GM21717 (cell line): ENCODE measurements at regions not wholly inside any gene's neighbourhood (a gene's known extent, or its start where the extent isn't known, plus 50 kb on each side); places are given as distances from the start of the nearest gene placed in this dataset.
A peak's percentile ranks its signal among the peaks of the same experiment; 100 is the strongest.

Experiments
- ATAC-seq: cut with Tn5 transposase; IDR thresholded peaks from one replicate; pipeline ENCODE4 v1.9.1; 2021; ENCODE audit warnings: mild to moderate bottlenecking, moderate library complexity; ENCODE audit not compliant: unreplicated experiment

DNA sequence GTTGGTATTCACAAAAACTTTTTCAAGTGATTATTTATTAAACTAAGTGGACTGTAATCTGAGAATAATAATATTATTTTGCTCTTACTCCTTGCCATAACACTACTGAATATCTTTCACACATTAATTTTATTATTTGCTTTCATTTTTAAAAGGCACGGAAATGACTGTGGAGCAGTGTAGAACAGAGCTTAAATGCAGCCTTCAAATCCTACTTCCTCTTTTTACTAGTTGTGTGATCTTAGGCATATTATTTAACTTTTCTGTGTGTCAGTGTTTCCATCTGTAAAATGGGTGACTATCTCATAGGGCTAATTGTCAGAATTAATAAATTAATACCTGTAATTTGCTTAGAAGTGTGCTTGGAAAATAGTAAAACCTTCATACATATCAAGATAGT lies 55.5 kb upstream of the SLC8A1 start:
- ATAC-seq, result peak; percentile 91

DNA sequence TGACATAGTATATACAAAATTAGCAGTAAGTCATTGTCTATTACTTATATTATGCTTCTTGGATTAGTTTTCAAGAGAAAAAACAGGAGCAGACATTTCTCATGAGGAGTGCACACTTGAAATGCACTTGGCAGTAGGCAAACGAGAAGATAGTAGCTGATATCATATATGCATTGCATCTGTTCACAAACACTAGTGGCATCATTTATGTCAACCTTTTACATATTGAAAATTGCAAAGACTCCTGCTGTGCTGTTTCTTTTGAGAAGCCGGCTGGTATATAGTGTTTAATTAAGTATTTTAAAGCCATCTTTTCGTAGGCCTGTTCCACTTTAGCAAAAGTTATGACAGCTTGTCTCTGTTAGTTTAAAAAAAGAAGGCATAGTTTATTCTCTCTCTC lies 58.4 kb upstream of the SLC8A1 start:
- no peak for ATAC-seq

DNA sequence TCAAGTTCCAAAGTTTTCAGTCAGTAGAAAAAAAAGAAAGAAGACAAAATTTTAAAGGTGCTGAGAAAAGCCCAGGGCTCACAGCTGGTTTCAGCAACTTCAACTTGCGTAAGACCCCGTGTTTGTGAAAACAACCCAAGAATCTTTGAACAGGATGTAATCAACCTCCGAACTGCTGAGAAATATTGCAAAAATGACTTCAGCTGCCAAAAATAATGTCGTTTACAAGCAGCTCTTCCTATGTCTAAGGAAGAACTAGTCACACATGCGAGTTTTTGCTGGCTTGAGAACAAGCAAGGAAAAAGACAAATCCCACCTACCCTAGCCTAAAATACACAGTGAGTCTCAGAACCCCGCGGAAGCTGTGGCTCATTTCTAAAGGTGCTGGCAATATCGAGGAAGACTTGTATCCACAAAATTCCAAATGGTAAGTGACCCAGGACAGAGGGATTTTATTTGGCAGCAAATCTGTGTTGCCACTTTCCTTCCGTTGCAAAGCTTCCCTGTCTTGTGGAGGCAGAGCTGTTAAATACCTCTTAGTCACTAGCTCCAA lies 59.8 kb upstream of the SLC8A1 start:
- no peak for ATAC-seq

DNA sequence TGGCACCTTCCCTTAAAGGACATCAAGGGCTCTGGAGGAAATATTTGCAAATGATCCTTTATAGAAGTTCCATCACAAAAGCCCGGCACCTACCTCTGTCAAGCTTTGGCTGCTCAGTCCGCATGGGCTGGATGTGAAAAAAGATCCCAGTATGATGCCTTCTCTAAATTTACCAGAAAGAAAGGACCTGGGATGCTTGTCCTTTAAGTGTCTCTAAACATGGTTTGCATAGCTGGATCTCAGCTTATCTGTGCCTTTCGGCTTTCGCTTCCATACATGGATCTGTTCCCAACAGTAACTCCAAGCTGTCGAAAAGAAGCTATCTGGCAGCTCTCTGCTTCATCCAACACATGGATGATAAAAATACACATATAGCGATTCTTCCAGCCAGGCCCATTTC lies 60.4 kb upstream of the SLC8A1 start:
- no peak for ATAC-seq

DNA sequence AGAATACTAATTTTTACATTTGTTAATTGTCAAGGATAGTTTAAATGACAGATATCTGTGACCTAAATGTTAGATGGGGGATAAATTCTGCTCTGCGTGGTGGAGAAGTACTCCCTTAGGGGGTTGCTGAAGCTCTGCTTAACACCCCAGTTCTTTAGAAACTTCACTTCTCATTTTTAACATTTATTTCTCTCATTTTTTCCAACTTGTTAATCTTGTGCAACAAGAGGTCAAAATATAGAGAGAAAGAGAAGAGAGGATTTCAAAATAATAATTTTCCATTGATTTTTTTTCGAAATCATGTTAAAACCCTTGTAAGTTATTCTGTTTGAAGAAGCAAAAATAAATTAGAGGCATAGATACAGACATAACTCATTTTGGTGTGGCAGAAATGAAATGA lies 61.3 kb upstream of the SLC8A1 start:
- no peak for ATAC-seq

DNA sequence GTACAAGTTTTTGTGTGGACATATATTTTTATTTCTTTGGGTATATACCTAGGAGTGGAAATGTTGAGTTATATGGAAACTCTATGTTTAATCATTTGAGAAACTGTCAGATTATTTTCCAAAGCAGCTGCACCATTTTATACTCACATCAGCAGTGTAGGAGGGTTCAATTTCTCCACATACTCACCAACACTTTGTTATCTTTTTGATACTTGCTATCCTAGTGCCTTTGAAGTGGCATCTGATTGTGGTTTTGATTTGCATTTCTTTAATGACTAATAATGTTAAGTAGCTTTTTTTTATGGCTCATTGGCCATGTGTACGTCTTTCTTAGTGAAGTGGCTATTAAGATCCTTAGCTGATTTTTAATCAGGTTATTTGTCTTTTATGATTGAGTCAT lies 64.7 kb upstream of the SLC8A1 start:
- ATAC-seq, result no peak

DNA sequence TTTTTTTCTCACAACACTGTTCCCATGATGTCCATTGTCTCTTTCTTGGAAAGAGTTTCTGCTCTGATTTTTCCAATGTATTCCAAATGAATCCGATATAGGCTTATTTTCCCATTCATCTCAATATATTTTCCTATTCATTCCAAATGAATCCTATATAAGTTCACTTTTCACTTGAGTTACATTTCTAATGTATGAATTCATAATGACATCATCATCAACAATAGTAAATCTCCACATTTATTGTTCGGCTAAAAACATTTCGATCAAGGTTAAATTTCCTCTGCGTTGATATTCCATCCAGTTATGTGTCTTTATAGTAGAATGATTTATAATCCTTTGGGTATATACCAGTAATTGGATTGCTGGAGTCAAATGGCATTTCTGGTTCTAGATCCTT lies 76.7 kb upstream of the SLC8A1 start:
- no peak for ATAC-seq

DNA sequence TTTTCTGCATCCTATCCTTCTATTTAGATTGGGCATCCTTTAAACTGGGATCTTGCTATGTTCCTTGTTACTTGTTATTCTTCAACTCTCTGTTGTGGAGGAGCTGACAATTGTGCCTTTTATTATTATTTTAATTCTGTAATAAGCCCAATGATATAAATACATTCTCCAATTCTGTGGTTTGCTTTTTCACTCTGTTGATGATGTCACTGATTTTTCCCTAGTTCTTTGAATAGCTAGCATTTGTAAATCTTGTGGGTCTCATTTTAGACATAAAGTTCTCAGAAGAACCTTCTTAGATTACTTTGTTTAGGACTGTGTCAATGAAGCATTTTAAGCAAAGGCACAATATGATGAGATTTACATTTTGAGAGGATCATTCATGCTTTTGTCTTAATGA lies 79.5 kb upstream of the SLC8A1 start:
- ATAC-seq, result no peak

DNA sequence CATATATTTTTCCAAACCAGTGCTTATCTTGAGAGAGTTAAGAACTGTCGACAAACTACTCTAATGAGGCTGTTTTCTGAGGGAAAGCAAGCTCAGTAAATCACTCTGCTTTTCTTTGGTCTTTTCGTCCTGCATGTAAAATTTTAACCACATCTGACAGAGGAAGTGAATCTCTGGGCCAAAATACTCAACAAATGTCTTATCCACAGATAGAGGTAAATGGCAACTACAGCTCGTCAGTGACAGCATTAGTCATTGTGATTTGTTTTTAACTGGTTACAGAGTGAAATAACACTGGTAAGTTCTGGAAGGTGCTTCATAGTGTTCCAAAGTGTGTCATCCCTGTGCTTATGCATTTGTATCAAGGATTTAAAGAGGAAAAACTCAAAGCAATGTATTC lies 82.6 kb upstream of the SLC8A1 start:
- no peak for ATAC-seq

DNA sequence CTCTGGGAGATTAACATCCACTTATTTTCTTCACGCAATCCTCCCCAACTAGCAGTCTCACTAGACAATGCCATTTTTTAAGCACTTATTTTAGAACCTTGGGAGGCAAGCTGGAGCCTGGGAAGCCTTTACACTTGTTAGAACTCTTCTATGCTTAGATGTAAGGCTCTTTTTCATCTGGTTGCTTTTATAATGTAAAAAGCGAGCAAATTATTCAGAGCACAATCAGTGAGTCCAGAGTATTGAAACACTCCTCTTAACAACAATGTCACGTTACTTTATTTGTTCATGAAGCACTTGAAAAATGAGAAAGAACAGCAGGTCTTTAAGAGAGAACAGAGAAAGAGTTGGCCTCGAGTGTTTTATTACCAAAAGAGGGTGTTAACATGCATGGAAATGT lies 84.1 kb upstream of the SLC8A1 start:
- ATAC-seq, result no peak

DNA sequence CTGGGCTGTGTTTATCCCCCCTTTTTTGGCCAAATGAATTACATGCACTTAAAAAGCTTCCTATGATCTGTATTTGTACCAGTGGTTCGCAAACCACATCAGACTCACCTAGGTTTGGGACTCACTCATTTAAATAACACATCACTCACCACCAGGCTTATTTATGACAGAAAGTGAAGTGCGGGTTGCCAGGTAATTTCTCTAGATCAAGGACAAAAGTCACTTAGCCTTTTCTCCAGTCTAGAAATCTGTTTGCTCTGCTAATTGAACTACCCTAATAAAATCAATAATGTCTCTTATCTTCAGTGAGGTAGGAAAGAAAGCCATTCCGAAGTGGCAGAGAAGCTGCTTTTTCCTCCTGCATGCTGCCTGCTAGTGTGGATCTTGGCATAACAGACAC lies 88.1 kb upstream of the SLC8A1 start:
- no peak for ATAC-seq

DNA sequence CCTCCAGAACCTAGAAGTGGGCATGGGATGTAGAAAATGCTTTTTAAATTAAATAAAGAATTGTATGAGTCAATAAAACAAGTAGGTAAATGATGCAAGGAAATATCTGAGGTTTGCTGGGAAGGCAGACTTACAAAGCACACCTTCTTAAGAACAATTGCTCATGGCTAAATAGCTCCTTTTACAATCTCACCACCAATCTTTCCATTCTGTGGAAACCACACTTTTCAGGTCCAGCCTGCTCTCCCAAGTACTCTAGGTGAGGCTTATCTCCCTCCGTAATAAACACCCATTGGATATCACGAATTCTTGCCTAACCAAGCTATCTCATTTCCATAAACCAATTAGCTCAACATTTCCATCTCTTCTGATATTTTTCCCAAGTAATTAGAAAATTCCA lies 91.5 kb upstream of the SLC8A1 start:
- no peak for ATAC-seq

DNA sequence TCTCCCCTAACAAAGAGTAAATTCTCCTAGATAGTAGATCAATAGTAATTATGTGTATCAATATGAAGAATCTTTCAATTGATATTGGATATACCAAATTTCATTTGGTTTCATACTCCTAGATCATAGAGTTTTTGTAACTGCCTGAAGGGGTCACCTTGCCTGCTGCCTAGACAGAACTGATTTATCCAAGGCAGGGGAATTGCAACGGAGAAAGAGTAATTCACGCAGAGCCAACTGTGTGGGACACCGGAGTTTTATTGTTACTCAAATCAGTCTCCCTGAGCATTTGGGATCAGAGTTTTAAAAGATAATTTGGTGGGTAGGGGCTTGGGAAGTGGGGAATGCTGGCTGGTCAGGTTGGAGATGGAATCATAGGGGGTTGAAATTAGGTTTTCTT lies 92.2 kb upstream of the SLC8A1 start:
- no peak for ATAC-seq

DNA sequence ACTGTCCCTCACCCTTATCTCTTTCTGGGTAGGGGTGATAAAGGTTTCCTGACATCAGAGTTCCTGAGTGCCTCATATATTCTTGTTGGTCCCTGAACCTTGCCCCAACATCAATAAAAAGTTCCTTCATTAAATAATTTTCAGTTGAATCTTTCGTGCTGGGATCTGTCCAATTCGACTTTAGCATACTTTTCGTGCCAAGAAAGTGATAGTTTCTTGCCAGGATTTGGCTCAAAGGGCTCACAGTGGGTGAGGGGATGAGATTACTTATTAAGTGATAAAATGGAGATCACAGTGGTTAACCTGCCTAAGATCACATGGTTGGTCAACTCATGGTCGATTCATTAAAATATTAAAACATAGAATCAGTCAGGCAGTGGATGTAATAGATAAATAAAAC lies 93.8 kb upstream of the SLC8A1 start:
- ATAC-seq, result no peak

DNA sequence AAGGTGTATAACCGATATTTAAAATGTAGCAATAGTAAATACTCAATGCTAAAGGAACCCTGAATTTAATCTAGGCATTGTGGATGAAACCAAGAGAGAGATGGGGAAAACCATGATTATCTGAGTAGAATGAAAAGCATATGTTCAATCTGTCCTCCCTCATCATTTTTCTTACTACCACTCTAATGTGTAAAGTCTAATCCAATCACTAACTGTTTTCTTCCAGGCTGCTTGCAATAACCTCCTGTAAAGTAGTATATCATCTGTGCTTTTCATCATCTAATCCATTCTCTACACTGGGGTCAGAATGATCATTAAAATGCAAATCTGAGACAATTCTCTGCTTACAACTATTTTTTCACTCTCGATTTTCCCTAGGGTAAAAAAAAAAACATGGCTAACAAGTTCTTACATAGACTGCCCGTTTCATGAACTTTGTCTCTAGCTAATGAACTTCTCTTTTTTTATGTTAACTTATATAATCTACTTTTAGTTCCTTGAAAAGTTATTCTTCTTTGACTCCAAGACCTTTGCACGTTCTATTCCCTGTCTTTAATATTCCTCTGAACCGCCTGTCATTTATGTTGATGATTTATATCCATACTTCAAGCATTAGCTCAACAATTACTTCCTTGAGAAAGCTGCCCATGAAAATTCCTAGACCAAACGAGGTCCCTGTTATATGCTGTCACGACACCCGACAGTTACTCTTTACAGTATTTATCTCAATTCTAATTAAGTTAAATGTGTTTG lies 94.7 kb upstream of the SLC8A1 start:
- no peak for ATAC-seq

DNA sequence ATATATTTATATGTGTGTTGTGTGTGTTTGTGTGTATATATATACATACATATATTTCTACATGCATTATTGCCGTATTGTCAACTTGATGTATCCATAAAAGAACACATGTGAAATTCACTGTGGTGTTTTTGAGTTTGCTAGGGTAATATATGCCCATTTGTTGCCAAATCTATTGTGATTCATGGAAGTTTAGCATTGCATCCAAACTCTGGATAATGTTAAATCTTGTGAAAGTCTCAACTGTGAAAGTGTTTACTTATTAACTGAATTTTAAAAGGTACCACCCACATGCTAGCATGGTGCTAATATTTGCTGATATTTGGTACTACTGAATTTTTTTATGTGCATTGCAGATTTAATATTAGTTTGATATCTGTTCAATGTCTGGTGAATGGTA lies 96.6 kb upstream of the SLC8A1 start:
- ATAC-seq, result no peak

DNA sequence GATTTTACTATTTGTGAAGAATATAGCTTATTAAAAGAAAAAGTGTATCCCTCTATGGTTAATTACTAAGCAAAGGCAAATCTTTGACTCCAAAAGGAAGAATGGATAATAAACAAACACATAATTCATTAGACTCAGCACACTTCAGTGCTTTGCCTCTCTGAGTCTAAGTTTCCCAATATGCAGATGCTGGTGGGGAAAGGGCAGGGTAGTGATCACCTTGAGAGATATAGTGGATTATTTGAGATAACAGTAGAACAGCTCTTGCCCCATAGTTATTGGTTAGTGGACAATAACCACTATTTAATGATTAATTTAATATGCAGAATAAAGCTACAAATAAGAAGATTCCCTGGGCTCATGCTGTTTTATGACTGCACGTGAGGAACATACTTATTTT lies 98.2 kb upstream of the SLC8A1 start:
- no peak for ATAC-seq

DNA sequence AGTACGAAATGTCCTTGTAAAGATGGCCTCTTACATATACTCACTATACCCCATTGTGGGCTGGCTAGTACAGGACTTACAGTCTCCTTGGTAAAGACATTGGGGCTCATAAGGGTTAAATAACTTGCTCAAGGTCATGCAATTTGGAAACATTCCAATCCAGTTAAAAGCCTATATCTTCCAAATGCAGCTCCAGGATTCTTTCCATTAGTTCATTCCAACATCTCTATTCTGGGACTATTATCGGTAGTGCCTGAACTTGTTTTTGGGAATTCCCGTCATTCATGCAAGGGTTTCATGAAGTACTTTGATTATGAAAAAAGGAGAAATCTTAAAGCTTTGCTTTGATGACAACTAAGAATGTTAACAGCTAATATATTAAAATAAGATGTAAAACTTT lies 99.2 kb upstream of the SLC8A1 start:
- no peak for ATAC-seq

DNA sequence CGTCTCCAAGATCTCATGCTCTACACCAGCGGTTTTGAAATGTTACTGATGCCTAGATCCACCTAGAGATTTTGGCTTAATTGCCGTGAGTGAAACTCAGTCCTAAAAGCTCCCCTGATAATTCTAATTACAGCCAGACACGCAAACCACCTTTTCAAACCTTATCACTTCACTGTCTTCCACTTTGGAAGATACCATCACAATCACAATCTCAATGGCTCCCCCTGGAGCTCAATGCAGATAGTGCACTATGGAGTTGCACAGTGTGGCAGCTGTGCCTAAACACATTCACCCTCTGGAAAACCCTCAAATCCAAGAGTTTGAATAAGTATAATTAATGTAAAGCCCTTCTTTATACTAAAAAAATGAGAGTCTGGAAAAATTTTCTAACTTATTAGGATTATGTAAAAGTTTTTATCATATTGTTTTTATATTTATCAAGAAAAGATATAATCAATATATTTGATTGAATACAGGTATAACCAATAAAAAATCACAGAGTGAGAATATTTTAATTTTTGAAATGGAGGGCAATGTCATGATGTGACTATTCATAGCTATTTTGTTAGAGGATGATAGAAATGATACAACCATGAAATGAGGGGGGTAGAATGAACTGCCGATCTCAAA lies 102.9 kb upstream of the SLC8A1 start:
- peak; percentile 88 for ATAC-seq

DNA sequence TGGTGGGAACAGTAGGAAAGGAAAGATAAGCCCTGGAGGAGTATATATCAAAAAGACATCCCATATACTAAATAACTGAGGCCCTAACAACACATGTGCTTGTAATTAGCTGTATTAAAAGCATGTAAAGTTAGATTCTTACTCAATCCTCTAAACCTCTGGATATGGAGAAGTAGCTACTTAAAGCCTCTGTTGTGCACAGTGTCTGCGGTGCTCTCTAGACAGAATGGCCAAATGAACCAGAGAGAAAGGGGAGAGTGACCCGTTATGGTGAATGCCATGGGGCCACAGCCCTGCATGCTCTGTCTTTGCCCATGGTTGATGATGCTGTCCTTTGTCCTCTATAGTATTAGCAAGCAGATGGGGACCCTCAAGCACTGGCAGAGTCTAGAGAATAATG lies 104.4 kb upstream of the SLC8A1 start:
- ATAC-seq, result no peak

DNA sequence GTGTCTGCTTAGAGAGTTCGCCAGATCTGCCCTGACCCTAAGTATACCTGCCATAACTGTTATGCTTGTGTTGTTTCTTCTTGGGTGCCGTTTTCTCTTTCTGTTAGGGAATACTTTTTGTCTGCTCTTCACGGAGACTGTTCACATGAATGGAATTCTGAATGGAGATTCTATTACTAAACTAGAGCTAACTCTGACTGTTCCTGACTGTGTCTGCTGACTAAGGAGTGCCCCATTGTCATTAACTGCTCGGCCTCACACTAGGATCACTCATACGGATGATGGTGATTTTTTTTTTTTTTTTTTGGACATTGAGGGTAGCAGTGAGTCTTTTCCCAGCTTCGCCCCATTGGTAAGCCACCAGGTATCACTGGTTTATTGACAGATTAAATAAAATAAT lies 104.8 kb upstream of the SLC8A1 start:
- no peak for ATAC-seq

DNA sequence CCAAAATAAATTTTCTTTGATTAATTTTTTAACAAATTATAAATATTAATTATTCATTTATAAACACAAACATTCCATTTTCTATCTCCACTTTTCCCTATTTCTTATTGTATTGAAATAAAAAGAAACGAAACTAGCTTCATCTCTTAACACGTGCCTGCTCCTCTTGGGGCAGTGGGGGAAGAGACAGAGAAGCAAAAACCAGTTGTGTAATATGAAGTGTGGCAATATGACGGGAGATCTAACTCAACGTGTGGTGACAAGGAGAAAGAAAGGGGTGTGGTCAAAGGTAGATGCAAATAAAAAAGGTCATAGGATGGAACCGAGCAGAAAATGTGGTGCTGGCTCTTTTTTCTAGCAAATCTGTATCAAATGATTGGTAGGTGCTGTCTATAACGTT lies 106.9 kb upstream of the SLC8A1 start:
- ATAC-seq, result no peak

DNA sequence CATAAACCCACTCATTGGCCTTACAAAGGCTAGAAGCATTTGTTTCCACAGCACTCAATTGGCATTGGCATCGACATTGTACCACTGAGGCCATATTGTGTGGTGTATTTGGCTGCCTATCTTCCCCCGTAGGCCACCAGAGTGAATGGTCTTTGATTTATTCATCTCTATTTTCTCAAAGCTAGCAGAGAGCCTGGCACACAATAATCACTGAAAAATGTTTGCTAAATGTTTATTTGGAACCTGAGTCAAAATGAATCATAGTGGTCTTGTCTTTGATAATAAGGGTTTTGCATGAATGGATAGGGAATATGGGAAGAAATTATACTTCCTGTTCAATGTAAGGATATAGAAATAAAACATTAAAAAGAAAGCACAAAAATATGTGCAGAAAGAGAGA lies 107.3 kb upstream of the SLC8A1 start:
- no peak for ATAC-seq
